ENCODE measurements at regions not wholly inside any gene's neighbourhood (a gene's known extent, or its start where the extent isn't known, plus 50 kb on each side); places are given as distances from the start of the nearest gene placed in this dataset.

GRCh38 chr10:33102071-33102470 lies 144.0 kb upstream of the ITGB1 start:
- Histone ChIP-seq H3K4me1 (ENCODE audit: insufficient read depth, low read length, poor library complexity, severe bottlenecking) (no peaks in the 10 kb centered on the region), H3K4me3 (ENCODE audit: low read depth, low read length, poor library complexity, severe bottlenecking) (no peak overlapping the region), H3K9me3 (ENCODE audit: low read depth, low read length, poor library complexity, severe bottlenecking) (no peaks in the 10 kb centered on the region), H3K27ac (ENCODE audit: low read depth, low read length, poor library complexity, severe bottlenecking) (no peak overlapping the region), H3K36me3 (ENCODE audit: insufficient read depth, low read length, poor library complexity, severe bottlenecking) (no peaks in the 10 kb centered on the region), H3K27me3 (replicated peaks; ENCODE audit: insufficient read depth, low read depth, low read length, poor library complexity) (no peaks in the 10 kb centered on the region)
- no peak for TF ChIP-seq CTCF (conservative IDR thresholded peaks at IDR 0.05; ENCODE audit: low read depth, low read length)
- TF ChIP-seq EZH2 (IDR thresholded peaks at IDR 0.05; ENCODE audit: borderline replicate concordance, low read depth, low read length, poor library complexity, severe bottlenecking), result no peak
- BruUV-seq (replicated peaks), result no TSS peak
- no peak for DNase-seq (ENCODE audit: low spot score)
- CTCF ChIA-PET, result no interaction called here
- POLR2A ChIA-PET (ENCODE audit: low non-redundant PET), result no interaction called here
- intact Hi-C loops (cut with micrococcal nuclease; ENCODE audit: unreplicated experiment), result no loop called here

- Histone ChIP-seq H3K27me3 (replicated peaks; ENCODE audit: insufficient read depth, low read depth, low read length, poor library complexity) (no peaks in the 10 kb centered on the region), H3K27ac (ENCODE audit: low read depth, low read length, poor library complexity, severe bottlenecking) (no peak overlapping the region), H3K4me3 (ENCODE audit: low read depth, low read length, poor library complexity, severe bottlenecking) (no peak overlapping the region), H3K4me1 (ENCODE audit: insufficient read depth, low read length, poor library complexity, severe bottlenecking) (no peaks in the 10 kb centered on the region), H3K36me3 (ENCODE audit: insufficient read depth, low read length, poor library complexity, severe bottlenecking) (no peaks in the 10 kb centered on the region), H3K9me3 (ENCODE audit: low read depth, low read length, poor library complexity, severe bottlenecking) (no peaks in the 10 kb centered on the region)
- no peak for TF ChIP-seq EZH2 (IDR thresholded peaks at IDR 0.05; ENCODE audit: borderline replicate concordance, low read depth, low read length, poor library complexity, severe bottlenecking)
- TF ChIP-seq CTCF (conservative IDR thresholded peaks at IDR 0.05; ENCODE audit: low read depth, low read length), result no peak
- ChIA-PET CTCF (no interaction called here), POLR2A (ENCODE audit: low non-redundant PET) (no interaction called here)
- no TSS peak for BruUV-seq (replicated peaks)
- no peak for DNase-seq (ENCODE audit: low spot score)
- intact Hi-C loops (cut with micrococcal nuclease; ENCODE audit: unreplicated experiment), result no loop called here
Observed at GRCh38 chr10:33101392-33101787, 143.4 kb upstream of the ITGB1 start.

GRCh38 chr10:33100781-33101391 lies 142.9 kb upstream of the ITGB1 start:
- Histone ChIP-seq H3K27me3 (replicated peaks; ENCODE audit: insufficient read depth, low read depth, low read length, poor library complexity) (no peaks in the 10 kb centered on the region), H3K27ac (ENCODE audit: low read depth, low read length, poor library complexity, severe bottlenecking) (no peak overlapping the region), H3K4me1 (ENCODE audit: insufficient read depth, low read length, poor library complexity, severe bottlenecking) (no peaks in the 10 kb centered on the region), H3K9me3 (ENCODE audit: low read depth, low read length, poor library complexity, severe bottlenecking) (no peaks in the 10 kb centered on the region), H3K4me3 (ENCODE audit: low read depth, low read length, poor library complexity, severe bottlenecking) (no peak overlapping the region), H3K36me3 (ENCODE audit: insufficient read depth, low read length, poor library complexity, severe bottlenecking) (no peaks in the 10 kb centered on the region)
- ChIA-PET CTCF (no interaction called here), POLR2A (ENCODE audit: low non-redundant PET) (no interaction called here)
- intact Hi-C loops (cut with micrococcal nuclease; ENCODE audit: unreplicated experiment), result no loop called here
- no TSS peak for BruUV-seq (replicated peaks)
- DNase-seq (ENCODE audit: low spot score), result no peak
- TF ChIP-seq CTCF (conservative IDR thresholded peaks at IDR 0.05; ENCODE audit: low read depth, low read length) (no peak), EZH2 (IDR thresholded peaks at IDR 0.05; ENCODE audit: borderline replicate concordance, low read depth, low read length, poor library complexity, severe bottlenecking) (no peak)
